ENCODE measurements at regions not wholly inside any gene's neighbourhood (a gene's known extent, or its start where the extent isn't known, plus 50 kb on each side); places are given as distances from the start of the nearest gene placed in this dataset.

GRCh38 chr15:46166750-46167149 lies 531.9 kb downstream of the SQOR start:
- TF ChIP-seq TAF1 (IDR thresholded peaks at IDR 0.05; ENCODE audit: low read depth, low read length): no peak
- TF ChIP-seq E2F6 (IDR thresholded peaks at IDR 0.05): no peak
- no peak for TF ChIP-seq CEBPB (IDR thresholded peaks at IDR 0.05; ENCODE audit: low read depth, low read length)
- peak in 1 of 3 experiments; percentile 18; a peak in 1 of 4 replicates for TF ChIP-seq CTCF (IDR thresholded peaks at IDR 0.05; ENCODE audit: control extremely low read depth in 1 of 3, insufficient read depth in 1 of 3, low read depth in 1 of 3, low read length in 3 of 3)
- TF ChIP-seq RAD21 (IDR thresholded peaks at IDR 0.05 in 1 of 2, conservative IDR thresholded peaks at IDR 0.05 in 1 of 2; ENCODE audit: low read depth in 2 of 2, low read length in 2 of 2): no peak
- no peak for TF ChIP-seq SUZ12 (IDR thresholded peaks at IDR 0.05; ENCODE audit: low read length)
- no peak for TF ChIP-seq EP300 (IDR thresholded peaks at IDR 0.05; ENCODE audit: borderline replicate concordance in 1 of 2, low read depth in 2 of 2, low read length in 2 of 2)
- no peak for TF ChIP-seq MAX (IDR thresholded peaks at IDR 0.05)
- TF ChIP-seq RFX5 (IDR thresholded peaks at IDR 0.05; ENCODE audit: borderline replicate concordance, low read depth, low read length): no peak

All from H1 (cell line).